ENCODE measurements at regions not wholly inside any gene's neighbourhood (a gene's known extent, or its start where the extent isn't known, plus 50 kb on each side); places are given as distances from the start of the nearest gene placed in this dataset.

DNA sequence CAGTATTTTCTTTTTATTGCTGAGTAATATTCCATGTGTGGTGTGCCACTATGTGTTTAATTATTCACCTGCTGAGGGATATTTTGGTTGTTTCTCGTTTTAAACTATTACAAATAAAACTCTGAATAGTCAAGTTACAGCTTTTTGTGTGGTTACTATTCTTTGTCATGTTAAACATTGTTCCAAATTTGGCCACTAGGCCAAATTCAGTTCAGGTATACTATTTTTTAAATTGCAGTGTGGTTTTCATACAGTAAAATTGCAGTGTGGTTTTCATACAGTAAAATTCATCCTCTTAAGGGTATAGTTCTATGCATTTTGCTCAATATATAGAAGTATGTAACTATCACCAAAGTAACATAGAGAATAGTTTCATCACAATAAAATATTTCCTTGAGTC is 97.4 kb upstream of the FAM3C start (continued):
- TF ChIP-seq, protein P1, sequence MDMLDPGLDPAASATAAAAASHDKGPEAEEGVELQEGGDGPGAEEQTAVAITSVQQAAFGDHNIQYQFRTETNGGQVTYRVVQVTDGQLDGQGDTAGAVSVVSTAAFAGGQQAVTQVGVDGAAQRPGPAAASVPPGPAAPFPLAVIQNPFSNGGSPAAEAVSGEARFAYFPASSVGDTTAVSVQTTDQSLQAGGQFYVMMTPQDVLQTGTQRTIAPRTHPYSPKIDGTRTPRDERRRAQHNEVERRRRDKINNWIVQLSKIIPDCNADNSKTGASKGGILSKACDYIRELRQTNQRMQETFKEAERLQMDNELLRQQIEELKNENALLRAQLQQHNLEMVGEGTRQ (IDR thresholded peaks at IDR 0.05): no peak
- no peak for TF ChIP-seq RCOR1 (IDR thresholded peaks at IDR 0.05; ENCODE audit: low read depth, low read length)
- no peak for TF ChIP-seq MYC (IDR thresholded peaks at IDR 0.05; ENCODE audit: borderline replicate concordance, low read length)

- CTCF ChIA-PET: no interaction called here
- WGBS (ENCODE audit: missing lambda C conversion rate): 14% methylated on average over 5 of the region's 5 CpGs
- FAIRE-seq (no peak), ATAC-seq (no peak), DNase-seq (ENCODE audit: low read depth in 1 of 2, low spot score in 1 of 2) (no peak)
- no peak for TF ChIP-seq CHD4 (IDR thresholded peaks at IDR 0.05; ENCODE audit: borderline replicate concordance)
- TF ChIP-seq CTCF (IDR thresholded peaks at IDR 0.05): no peak
- TF ChIP-seq HDAC2 (IDR thresholded peaks at IDR 0.05): no peak
- no peak for TF ChIP-seq ESRRA (IDR thresholded peaks at IDR 0.05; ENCODE audit: borderline replicate concordance, low read length)
- TF ChIP-seq, protein P2, sequence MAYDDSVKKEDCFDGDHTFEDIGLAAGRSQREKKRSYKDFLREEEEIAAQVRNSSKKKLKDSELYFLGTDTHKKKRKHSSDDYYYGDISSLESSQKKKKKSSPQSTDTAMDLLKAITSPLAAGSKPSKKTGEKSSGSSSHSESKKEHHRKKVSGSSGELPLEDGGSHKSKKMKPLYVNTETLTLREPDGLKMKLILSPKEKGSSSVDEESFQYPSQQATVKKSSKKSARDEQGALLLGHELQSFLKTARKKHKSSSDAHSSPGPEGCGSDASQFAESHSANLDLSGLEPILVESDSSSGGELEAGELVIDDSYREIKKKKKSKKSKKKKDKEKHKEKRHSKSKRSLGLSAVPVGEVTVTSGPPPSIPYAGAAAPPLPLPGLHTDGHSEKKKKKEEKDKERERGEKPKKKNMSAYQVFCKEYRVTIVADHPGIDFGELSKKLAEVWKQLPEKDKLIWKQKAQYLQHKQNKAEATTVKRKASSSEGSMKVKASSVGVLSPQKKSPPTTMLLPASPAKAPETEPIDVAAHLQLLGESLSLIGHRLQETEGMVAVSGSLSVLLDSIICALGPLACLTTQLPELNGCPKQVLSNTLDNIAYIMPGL (CRISPR knock-in tag; IDR thresholded peaks at IDR 0.05; ENCODE audit: borderline replicate concordance): no peak
- TF ChIP-seq POLR2A (IDR thresholded peaks at IDR 0.05; ENCODE audit: low read length): no peak
- TF ChIP-seq FOSL2 (IDR thresholded peaks at IDR 0.05): no peak
- no peak for TF ChIP-seq FOSL2 (CRISPR knock-in tag; IDR thresholded peaks at IDR 0.05)
- TF ChIP-seq HOXB13 (CRISPR knock-in tag; IDR thresholded peaks at IDR 0.05; ENCODE audit: low read depth): no peak
- TF ChIP-seq NPAS2 (CRISPR knock-in tag; IDR thresholded peaks at IDR 0.05; ENCODE audit: borderline replicate concordance): no peak
- TF ChIP-seq PHF8 (IDR thresholded peaks at IDR 0.05; ENCODE audit: borderline replicate concordance, low read depth): no peak
- TF ChIP-seq CBX8 (IDR thresholded peaks at IDR 0.05): no peak
- no peak for TF ChIP-seq NFE2L2 (conservative IDR thresholded peaks at IDR 0.05; ENCODE audit: low read length)
- TF ChIP-seq RFX5 (IDR thresholded peaks at IDR 0.05): no peak
- no peak for TF ChIP-seq RAD21 (conservative IDR thresholded peaks at IDR 0.05 in 1 of 2, IDR thresholded peaks at IDR 0.05 in 1 of 2)
- no peak for TF ChIP-seq NR3C1 (IDR thresholded peaks at IDR 0.05)
- Histone ChIP-seq H3K27ac (no peak overlapping the region), H3K4me3 (no peak overlapping the region), H3K4me1 (no peaks in the 10 kb centered on the region), H3K9me3 (no peaks in the 10 kb centered on the region), H3K4me2 (no peak overlapping the region)
- POLR2A ChIA-PET: no interaction called here
These were observed 94.2 kb upstream of the FAM3C start for GRCh38 chr7:121490309-121490708.

DNA sequence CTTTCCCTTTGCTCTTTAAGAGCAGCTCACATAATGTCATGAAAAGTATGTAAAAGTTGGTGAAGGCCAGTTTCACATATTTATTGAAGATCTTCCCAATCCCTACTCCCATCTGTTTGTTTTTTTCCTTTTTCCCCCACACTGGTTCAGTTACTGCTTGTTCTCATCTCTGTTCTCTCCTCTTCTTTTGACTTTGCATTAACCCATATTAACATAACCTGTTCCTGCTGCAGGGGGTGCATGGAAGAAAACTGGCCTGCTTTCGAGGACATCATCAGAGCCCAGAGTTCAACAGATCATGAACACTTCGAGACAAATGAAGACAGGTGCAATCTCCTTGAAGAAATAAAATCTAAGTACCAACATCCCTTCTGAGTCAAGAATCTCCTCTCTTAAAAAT is 93.3 kb upstream of the FAM3C start:
- no peak for FAIRE-seq
- TF ChIP-seq HEYL (CRISPR knock-in tag; IDR thresholded peaks at IDR 0.05) (no peak), HDAC2 (IDR thresholded peaks at IDR 0.05) (no peak), SMC3 (IDR thresholded peaks at IDR 0.05) (no peak), HOXB13 (CRISPR knock-in tag; IDR thresholded peaks at IDR 0.05; ENCODE audit: low read depth) (no peak), MAFK (IDR thresholded peaks at IDR 0.05; ENCODE audit: partially characterized antibody) (no peak)
- ATAC-seq: no peak
- Histone ChIP-seq H3K4me1 (no peaks in the 10 kb centered on the region), H3K4me3 (no peak overlapping the region), H3K4me2 (no peak overlapping the region), H3K9me3 (no peaks in the 10 kb centered on the region), H3K27ac (no peak overlapping the region)
- 28% methylated on average over 2 of the region's 2 CpGs for whole genome bisulfite sequencing (ENCODE audit: missing lambda C conversion rate)
- DNase-seq (ENCODE audit: low read depth in 1 of 2, low spot score in 1 of 2): no peak
- ChIA-PET POLR2A (no interaction called here), CTCF (no interaction called here)
